SKM-1 treated with dmso at 0.1 percent for 144 hours (cell line): ENCODE measurements at regions not wholly inside any gene's neighbourhood (a gene's known extent, or its start where the extent isn't known, plus 50 kb on each side); places are given as distances from the start of the nearest gene placed in this dataset.
"Not testable (repeated sequence)": the region's sequence is repeated elsewhere in the genome, so short reads cannot be mapped to it uniquely, and the experiment has no call there.

ENCODE experiments used
- DNase-seq: peaks from one replicate; lab custom pipeline; 2025; ENCODE audit not compliant: unreplicated experiment; lab: John Stamatoyannopoulos, UW

DNA sequence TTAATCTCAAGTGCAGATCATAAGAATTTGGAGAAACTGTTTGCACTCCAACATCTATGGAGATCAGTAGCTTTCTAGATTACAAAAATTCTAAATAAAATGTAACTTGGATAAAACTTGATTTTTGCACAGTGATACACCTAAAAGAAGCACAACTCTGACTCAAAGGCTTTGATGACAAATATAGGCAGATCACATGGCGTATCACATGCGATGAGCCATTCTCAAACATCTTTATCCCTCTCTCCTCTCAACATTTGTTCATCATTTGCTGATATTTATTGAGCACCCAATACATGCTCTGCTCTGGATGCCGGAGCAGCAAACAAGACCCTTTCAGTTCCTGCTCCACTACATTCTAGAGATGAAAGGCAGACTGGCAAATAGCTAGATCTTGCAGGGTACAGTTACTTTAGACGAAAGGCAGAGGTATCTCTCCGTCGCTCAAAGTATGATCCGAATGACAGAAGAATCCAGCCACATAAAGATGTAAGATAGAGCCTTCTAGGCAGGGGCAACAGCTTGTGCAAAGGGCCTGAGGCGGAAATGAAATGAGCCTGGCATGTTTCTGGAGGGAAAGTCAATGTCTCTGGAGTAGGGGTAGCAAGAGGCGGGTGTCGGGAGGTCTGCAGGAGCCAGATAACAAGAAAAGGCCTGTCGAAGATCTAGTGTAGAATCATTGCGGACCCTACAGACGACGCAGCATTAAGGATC lies 145.8 kb upstream of the ERRFI1 start:
- DNase-seq, result no peak

GRCh38 chr1:8170059-8170835 lies 144.1 kb upstream of the ERRFI1 start:
- no peak for DNase-seq

DNA sequence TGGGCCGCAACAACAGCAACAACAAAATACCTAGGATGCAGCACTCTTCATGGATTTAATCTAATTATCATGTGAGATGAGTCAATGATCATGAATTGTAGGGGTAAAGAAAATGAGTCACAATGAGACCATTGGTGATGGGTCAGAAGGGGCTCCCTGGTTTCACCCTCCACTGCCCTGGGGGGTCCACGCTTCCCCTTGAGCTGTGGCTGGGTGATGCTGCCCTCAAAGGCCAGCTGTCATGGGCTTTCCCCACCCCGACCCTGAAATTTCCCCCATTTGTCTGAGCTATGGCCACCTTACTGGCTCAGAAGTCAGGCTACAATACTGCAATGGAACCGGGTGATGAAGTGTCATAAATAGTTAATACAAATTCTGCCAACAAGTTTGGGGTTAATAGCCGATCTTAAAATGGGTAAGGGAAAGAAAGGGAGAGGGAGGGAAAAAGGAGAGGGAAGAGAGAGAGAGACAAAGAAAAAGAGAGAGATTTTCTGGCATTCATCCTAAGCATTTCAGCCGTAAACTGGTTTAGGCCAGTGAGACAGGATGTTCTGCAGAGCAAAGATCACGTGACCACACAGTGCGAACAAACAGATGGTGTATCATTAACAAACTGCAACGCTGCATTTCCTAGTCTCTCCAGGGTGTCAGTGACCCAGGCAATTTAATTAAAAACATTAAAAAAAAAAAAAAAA lies 143.4 kb upstream of the ERRFI1 start:
- no peak for DNase-seq

- no peak for DNase-seq
Measured at GRCh38 chr1:8167936-8168335, 141.8 kb upstream of the ERRFI1 start.

GRCh38 chr1:8166406-8166805 lies 140.3 kb upstream of the ERRFI1 start:
- DNase-seq, result no peak

- DNase-seq, result no peak
Measured at GRCh38 chr1:8165595-8166360, 139.7 kb upstream of the ERRFI1 start.

DNA sequence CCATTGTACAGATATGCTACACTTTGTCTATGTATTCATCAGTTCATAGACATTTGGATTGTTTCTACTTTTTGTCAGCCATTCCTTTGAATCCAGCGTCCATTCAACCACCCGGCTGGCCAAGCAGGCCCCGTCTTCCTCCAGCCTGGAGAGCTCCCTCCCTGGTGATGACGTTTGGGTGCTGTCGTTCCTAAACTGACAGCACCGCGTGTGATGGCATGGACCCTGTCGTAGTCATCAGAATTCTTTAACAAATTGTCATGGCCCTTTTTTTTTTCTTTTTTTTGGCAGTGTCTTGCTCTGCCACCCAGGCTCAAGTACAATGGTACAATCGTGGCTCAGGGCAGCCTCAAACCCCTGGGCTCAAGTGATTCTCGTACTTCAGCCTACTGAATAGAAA lies 138.6 kb upstream of the ERRFI1 start:
- no peak for DNase-seq

- DNase-seq, result no peak
Measured at GRCh38 chr1:8163039-8163438, 136.9 kb upstream of the ERRFI1 start.

DNA sequence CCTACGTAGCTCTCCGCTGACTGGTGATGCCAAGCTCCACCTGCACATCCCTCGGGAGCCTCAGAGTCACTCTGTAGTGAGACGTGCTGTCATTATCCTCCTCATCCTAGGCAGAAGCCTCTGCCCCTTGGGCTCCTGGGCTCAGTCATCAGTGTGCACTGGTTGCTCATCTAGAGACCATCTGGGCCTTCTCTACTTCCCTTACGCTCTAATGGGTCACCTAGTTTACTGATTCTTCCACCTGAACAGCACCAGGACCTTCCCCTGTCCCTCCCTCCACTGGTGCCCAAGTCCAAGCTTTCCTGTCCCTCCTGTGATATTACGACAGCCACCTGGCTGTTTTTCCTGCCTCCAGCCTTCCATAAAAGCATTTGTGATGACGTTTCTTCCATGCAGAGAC lies 136.1 kb upstream of the ERRFI1 start:
- DNase-seq, result no peak

DNA sequence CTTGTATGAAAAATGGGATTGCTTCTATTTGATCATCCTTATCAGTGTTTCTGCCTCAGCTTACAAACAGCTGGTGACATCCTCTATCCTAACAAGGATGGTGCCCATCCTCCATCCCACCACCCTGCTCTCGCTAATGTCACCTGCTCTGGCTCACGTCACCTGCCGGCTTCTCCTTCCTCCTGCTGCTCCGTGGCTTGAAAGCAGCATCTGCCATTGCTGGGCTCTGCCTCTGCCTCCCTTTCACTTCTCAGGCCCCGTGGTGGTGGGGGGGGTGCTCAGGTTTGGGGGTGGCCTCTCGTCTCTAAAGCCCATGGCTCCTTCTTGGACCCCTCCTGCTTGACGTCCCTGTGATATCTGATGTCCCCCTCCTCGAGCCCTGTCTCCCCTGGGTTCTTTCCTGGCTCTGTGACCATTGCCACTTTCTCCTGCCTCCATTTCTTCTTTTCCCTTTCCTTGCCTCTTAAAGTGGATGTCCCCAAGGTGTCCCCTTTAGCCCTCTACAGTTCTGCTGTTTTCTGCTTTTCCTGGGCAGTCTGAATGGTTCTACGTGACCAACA lies 135.5 kb upstream of the ERRFI1 start:
- peak; percentile 96 for DNase-seq

DNA sequence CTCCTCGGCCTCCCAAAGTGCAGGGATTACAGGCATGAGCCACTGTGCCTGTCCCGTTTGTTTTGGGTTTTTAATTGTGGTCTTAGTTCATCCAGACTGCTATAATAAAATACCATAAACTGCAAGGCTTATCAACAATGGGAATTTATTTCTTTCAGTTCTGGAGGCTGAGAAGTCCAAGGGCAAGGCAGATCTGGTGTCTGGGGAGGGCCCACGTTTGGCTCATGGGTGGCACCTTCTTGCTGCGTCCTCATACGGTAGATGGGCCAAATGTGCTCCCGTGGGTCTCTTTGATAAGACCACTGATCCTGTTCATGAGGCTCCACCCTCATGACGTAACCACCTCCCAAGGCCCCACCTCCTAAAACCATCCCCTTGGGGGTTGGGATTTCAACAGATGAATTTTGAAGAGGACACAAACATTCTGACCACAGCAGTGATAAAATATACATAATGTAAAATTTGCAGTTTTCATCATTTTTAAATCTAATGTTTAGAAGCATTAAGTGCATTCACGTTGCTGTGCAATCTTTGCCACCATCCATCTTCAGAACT lies 133.4 kb upstream of the ERRFI1 start:
- no peak for DNase-seq

DNA sequence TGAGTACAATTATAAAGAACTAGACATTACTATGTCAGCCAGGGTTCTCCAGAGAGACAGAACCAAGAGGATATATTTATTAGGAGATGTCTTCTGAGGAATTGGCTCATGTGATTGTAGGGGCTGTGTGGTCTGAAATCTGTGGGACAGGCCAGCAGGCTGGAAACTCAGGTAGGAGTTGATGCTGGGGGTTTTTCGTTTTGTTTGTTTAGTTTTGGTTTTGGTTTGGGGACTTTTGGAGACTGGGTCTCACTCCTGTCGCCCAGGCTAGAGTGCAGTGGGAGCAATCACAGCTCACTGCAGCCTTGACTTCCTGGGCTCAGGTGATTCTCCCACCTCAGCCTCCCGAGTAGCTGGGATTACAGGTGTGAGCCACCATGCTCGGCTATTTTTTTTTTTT lies 132.9 kb upstream of the ERRFI1 start:
- no peak for DNase-seq

DNA sequence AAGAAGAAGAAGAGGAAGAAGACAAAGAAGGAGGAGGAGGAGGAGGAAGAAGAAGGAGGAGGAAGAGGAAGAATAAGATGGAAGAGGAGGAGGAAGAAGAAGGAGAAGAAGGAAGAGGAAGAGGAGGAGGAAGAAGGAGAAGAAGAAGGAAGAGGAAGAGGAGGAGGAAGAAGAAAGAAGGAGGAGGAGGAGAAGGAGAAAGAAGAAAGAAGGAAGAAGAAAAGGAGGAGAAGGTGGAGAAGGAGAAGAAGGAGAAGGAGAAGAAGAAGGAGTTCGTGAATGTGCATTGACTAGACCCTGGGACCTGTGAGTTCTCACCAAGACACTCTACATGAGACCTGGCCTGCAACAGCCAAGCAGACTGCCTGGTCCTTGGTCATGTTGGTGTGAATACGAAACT lies 131.7 kb upstream of the ERRFI1 start:
- no peak for DNase-seq

- DNase-seq, result no peak
Measured at GRCh38 chr1:8155528-8156186, 129.5 kb upstream of the ERRFI1 start.

DNA sequence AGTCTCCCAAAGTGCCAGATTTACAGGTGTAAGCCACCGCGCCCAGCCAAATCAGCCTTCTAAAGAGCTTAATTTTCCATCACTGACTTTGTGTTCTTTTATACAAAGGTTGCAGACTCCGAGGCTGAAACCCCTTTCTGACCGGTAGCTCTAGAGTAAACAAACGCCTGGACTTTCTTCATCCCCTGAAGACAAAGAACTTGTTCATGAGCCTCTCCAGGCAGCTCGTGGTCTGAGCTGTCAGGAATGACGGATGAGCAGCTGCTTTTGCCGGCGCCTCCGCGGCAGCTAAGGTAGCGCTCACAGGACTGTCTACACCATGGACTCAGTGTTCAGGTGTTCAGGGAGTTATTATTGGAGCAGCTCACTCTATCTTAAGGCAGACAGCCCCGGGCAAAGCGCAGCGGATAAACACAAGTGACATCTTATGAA lies 128.5 kb upstream of the ERRFI1 start:
- no peak for DNase-seq

GRCh38 chr1:8153961-8154360 lies 127.9 kb upstream of the ERRFI1 start:
- no peak for DNase-seq

GRCh38 chr1:8152731-8153702 lies 126.9 kb upstream of the ERRFI1 start:
- DNase-seq, result no peak

GRCh38 chr1:8151647-8152046 lies 125.5 kb upstream of the ERRFI1 start:
- no peak for DNase-seq

- DNase-seq, result not testable (repeated sequence)
Measured at GRCh38 chr1:8149756-8150155, 123.6 kb upstream of the ERRFI1 start.
